Effector CD8-positive, alpha-beta T cell (primary cell): ENCODE measurements at regions not wholly inside any gene's neighbourhood (a gene's known extent, or its start where the extent isn't known, plus 50 kb on each side); places are given as distances from the start of the nearest gene placed in this dataset.

Experiments
- DNase-seq: peaks from one replicate; lab custom pipeline; 2025; lab: John Stamatoyannopoulos, UW

DNA sequence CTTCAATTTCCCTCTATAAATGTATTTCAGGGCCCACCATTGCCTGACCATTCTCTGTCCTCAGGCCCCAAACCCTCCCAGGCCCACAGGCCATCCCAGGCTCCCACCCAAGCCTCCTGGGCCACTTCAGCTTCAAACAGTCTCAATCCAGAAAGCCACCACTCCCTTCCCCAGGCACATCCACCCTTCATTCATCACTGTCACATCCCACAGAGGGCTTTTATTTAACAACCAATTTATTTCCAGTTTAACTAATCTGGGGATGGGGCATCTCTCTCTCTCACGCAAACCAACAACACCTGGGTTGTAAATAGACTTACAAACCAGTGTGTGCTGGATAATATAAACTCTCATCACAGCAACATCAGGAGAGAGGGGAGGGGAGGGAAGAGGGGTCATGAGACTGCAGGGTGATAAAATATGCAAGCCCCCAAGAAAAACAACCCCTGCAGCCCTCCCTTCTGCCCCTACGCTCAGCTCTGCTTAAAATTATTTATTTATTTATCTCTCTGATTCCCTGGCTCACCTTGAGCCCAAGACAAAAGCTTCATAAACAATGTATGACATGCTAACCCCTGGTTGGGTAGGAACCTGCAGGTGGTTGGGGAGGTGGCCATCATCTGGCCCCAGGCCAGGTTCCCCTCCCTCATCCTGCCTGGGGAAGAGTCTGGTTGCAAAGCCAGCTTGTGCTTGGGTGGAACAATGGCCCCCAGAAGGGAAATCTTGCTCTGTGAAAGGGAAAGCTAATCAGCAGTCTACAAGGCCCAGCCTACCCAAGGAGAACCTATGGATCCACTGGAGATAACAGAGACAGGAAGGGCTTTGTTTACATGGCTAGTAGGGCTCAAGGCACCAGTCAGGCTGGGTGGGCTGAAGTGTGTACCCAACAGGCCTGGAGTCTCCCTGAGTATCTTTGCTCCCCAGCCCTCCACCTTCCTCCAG is 359.2 kb downstream of the BUD13 start:
- no peak for DNase-seq

DNA sequence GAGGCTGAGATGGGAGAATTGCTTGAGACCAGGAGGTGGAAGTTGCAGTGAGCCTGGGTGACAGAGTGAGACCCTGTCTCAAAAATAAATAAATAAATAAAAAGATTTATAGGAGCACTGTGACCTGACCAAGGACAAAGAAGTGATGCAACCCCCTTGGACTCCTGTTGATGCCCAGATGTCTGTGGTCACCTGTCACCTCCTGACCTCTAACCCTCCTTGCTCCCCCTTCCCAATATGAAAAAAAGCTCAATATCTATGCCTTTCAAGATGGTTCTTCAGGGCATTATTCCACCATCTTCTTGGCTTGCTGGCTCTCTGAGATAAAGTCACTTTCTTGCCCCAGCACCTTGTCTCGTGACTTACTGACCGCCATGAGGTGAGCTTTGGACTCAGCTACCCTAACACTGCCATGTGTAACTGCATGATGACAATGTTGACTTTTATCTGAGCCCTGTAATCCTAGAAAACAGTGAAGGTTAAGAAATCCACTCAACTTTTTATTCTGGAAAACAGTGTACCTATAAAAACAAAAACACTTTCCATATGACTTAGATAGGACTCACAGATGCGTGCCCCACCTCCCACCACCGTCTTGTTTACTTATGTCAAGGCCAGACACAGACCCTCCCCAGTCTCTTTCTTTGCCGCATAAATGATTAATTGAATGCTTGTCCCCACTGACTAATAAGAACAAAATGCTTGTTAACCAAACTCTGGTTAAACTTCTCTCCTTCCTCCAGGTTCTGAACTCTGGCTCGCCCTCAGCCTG is 360.5 kb downstream of the BUD13 start:
- DNase-seq = no peak

DNA sequence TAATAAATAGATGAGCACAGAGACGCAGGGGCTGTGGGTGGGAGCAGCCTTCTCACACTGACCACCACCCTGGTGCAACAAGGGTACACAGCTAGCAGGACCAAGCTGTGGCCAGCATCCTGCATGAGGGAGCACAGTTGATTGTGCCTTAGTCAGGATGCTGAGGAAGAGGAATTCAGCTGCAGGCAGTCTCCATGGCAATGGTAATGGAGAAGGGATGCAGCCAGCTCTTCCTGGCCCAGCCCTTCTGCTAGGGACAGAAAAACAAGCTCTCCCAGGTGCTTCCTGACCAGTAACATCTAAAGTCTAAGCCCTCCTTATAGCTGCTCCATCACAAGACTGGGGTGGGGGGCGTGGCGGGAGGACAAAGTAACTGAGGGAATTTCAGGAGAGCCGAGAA is 363.5 kb downstream of the BUD13 start:
- DNase-seq = no peak

DNA sequence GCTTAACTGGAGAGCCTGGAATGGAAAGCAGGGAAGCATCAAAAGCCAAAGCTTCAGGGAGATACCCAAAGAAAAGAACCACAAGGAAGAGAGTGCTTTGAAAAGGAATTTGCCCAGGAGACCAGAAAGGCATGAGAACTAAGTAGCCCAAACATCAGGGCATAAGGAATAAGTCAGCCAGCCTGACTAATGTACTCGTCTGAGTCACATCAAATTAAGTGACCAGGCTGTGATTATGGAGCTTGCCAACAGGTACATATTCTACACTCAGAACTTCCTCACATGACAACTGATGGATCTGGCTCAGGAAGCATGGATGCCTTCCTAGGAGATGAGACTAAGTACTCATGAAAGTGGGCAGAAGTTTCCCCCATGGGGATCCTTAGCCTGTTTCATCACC is 366.7 kb downstream of the BUD13 start:
- DNase-seq = no peak

DNA sequence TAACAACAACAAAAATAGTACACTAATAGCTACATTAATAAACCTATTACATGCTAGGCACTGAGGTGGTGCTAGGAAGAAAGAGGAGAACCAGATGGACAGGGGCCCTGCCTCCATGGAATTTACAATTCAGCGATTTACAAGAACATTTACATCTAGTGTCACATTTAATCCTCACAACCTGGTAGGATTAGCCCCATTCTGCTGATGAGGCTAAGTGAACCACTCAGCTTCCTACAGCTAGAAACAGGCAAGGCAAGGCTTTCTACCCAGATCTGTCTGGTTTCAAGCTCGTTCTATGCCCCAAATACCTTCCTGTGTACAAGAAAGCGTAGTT is 368.4 kb downstream of the BUD13 start:
- DNase-seq = no peak

DNA sequence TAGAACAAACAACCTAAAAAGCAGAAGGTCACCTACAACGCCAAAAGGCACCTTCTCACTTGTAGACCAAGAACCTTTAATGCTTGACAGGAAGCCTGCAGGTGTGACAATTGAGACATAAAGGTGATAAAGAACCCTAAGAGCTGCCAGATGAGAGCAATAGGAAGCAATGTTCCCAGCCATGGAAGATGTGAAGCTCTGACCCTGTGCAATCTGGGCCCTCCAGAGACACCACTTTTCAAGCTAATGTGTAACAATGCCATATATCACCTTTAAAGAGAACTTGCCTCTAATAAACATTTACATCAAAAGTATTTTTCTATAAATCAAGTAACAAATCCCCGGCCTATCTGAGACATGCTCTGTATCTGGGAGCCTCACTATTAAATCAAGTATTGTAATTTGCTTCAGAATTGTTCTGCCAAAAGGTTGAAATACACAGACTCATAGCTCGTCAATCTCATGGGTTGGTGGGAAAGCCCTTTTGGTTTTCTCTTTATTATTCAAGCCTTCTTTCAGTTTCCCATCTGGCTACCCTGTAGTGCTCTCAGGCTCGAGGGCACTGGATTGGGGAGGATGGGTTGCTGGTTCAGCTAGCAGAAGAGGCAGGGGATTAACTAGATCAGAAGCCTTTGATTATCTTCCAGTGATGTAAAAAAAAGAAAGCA is 368.9 kb downstream of the BUD13 start:
- no peak for DNase-seq

DNA sequence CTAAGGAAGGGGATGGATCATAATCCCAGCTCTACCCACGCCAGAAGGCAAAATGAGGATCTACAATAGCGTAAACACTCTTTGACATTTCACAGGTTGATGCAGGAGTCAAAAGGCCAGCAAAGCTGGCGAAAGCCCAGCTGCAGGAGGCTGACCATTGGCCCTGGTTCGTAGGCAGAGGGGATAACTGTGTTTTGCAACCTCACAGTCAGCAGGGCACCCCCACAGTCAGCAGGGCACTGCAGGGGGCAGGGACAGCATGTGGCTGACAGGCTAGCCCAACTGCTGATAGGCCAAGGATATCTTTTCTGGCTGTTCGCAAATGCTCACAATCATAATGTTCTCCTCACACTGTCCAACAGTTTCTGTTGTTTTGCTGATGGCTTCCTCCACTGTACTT is 372.7 kb downstream of the BUD13 start:
- no peak for DNase-seq

DNA sequence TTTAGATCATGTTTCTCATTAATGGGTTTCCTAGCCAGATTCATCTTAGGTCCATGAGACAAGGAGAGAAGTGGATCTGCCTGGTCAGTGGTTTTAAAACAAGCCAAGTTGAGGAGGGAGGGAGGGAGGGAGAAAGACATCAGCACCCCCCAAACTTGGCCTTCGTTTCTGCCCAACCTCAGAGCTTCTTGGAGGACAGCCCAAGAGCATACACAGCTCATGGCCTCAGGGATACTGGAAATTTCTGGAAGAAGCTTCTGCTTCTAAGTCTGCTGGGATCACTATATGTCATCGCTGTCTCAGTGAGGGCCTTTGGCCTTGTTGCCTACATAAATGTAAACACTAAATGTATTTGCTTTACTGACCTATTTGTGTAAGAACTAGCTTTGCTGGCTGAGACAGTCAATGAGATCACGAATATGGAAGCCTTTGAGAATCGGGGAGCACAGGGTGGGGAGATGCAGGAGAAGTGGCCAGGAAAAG is 375.1 kb downstream of the BUD13 start:
- no peak for DNase-seq

DNA sequence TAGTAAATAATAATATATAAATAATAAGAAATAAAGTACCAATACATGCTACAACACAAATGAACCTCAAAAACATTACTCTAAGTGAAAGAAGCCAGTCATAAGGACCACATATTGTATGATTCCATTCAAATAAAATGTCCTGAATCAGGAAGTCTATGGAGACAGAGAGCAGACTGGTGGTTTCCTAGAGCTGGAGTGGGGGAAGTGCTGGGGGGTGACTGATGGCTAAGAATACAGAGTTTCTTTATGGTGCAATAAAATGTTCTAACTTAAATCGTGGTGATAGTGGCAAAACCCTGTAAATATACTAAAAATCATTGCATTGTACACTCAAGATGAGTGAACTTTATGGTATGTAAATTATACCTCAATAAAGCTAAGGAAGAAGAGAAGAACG is 376.5 kb downstream of the BUD13 start:
- no peak for DNase-seq

DNA sequence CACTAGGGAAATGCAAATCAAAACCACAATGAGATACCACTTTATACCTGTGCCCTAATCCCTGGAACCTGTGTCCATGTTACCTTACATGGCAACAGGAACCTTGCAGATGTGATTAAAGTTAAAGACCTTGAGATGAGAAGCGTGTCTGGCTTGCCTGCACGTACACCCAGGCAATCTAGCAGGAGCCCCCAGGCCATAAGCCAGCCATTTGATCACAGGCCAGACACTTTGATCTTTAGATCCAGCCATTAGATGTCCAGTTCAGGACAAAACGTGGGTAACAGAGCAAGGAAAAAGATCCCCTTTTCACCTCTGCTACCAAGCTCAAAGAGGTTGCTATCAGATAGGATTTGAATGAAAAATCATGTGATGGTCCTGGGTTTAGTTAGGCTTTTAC is 378.8 kb downstream of the BUD13 start:
- no peak for DNase-seq

DNA sequence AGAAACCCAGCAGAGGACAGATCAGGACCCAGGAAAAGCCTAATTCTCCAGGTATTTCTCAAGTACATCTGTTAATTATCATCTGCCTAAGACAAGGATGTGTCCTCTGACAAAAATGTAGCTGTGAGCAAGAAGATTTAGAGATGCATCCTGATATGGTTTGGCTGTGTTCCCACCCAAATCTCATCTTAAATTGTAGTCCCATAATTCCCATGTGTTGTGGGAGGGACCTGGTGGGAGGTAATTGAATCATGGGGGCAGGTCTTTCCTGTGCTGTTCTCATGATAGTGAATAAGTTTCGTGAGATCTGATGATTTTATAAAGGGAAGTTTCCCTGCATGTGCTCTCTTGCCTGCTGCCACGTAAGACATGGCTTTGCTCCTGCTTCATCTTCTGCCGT is 381.8 kb downstream of the BUD13 start:
- DNase-seq = no peak

DNA sequence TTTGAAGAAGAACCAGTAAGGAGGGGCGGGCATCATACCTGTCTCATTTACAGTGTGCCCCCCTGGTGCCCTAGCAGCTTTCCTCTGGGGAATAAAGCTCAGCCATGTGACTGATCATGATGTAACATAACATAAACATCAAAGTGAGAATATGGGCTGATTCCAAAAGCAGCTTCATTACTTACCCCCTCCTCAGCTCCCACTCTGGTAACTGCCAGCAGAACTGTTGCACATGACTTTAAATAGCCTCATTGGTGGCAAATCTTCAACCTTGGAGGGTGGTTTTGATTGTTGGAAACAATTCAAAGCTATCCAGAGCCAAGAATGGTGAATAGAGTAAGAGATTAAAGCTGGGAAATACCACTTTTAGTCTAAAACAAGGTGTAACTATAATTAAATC is 384.6 kb downstream of the BUD13 start:
- DNase-seq = no peak

DNA sequence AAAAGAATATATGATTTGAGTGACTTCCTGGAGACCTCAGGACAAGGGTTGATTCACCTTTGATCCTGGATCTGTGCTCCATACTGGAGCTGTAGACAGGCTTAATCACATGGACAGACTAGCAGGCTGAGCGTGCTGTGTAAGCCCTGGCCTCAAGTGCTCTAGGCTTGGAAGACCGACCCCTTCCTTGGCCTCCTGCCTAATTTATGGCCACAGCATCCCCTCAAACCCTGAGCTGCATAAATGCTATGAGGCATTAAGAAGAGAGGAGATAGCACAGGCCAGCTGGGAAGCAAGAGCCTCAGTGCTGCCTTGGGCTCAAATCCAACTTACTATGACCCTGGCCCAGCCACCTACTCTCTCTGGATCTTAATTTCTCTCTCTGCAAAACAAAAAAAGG is 385.1 kb downstream of the BUD13 start:
- no peak for DNase-seq

DNA sequence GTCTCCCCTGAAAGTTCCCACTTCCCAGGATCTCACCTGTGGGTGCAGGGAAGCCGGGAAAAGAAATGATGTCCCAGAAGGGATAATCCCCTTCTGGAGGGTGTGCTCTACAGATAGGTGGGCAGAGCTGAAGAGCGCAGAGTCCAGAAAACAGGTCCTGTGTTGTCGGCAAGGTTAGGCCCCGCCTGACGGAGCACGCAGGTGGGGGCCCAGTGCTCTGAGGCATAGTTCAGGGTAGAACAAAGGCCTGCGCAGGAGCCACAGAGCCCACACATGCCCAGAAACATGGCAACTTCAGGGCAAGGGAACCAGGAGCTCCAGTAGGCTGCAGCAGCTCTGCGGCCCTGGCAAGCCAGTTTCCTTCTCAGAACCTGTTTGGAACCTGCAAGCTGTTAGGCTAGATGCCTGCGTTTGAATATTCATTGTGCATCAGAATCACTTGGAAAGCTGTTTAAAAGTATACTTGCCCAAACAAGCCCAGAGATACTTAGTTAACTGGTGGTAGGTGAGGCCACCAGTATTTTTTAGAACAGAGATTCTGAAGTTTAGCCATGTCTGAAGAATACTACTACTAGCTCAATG is 386.6 kb downstream of the BUD13 start:
- no peak for DNase-seq

DNA sequence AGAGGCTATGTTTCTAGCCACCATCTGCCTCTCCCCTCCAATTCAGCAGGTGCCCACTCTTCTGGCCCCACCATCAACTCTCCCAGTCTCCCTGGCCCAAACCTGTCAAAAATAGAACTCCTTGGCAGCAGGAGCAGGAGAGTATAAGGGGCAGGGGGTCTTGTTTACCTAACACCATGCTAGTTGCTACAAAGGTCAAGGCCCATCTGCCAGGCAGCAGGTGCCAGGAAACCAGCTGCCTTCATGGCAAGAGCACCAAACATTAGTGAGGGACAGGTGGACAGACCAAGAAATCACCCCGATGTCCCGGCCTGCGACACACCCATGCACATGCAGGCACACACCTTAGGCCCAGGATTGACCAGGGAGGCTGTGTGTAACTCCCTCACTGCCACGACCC is 387.9 kb downstream of the BUD13 start:
- no peak for DNase-seq

DNA sequence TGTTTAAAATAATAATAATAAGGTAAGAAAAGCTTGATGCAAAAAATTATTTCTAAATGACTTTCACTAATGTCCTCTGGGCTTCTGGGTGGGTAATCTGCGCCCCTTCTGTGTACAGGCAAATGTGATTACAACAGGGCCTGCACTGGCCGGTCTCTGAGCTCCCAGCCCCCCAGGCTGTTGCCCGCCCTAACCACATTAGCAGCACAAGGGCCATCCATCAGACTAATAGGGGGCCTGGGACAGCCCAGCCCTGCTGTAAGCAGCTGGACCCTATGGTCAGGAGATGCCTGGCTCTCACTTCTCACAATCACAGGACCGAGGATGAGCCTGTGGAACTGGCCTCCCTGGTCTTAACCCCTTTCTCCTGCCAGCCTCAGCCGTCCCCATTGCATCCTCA is 388.4 kb downstream of the BUD13 start:
- no peak for DNase-seq

DNA sequence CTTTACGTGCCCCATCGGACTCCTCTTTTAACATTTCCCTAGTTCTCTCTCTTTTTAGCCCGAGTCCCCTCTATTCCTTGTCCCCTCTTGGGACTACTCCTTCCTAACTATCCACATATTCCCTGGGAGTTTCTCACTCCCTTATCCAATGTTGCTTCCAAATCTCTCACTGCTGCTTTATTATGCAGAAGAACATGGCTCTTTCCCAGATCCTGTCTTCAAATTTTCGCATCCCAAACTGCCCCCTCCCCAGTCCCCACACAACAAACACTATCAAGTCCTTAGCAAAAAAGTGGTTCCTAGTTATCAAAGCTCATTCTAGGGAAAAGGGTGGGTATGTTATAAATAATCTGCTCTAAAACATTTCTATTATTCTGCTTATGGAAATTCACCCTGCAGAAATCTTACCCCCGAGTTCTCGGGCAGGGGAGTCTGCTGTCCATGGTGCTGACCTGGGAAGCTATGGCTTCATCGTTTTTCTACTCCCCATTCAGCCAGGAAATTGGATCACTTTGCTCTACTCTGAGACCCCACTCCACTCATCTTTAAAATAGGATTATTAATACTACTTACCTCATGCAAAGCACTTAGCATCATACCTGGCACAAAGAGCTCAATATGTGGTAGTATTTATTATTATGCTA is 393.5 kb downstream of the BUD13 start:
- DNase-seq = no peak

DNA sequence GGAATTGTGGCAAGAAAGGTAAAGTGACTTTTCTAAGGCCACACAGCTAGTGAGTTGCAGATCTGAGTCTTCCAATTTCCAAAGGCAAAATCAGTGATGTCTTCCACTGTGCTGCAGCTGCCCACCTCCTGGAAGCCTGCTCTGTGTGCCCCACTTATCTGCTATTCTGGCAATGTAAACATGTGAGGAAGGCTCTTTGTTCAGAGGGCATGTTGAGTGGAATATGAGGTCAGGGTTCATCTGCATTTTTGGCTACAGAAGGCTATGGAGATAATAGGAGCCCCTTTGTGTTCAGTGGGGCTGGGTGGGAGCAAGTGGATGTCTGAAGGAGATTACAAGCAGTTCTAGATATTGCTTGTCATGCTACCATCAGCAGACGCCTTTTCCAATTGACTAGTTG is 396.2 kb downstream of the BUD13 start:
- DNase-seq = no peak

DNA sequence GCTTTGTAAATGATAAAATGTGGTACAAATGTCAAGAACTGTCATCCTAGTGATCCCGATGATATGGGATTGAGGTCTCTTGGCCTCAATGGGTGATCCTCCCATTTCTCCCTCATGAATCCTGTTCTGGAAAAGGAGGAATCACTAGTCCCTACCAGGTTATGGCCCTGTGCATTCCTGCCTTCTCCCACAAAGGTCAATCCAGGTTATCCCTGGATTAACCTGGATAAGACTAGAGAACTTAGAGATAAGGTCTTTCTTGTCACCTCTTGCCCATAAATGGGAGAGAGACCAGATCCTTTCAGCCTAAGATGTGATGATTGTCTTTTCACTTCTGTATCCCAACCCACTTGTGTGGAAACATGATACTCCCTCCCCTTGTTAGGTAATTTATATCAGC is 396.7 kb downstream of the BUD13 start:
- DNase-seq = no peak

DNA sequence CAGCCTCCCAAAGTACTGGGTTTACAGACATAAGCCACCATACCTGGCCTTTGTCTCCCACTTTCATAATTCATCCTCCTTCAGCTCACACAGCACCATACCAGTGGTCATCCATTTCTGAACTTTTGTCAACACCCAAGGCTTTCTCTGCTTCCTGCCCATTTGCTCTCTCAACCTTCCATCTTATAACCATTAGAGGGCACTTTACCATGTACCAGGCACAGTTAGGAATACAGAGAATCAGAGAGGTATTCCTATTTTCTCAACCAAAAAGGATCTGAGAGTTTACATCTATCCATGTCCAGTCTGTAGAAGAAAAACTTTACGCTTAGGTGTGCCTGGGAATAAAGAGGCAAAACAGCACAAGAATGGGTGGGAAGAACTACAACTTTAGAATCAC is 397.6 kb downstream of the BUD13 start:
- DNase-seq = no peak

DNA sequence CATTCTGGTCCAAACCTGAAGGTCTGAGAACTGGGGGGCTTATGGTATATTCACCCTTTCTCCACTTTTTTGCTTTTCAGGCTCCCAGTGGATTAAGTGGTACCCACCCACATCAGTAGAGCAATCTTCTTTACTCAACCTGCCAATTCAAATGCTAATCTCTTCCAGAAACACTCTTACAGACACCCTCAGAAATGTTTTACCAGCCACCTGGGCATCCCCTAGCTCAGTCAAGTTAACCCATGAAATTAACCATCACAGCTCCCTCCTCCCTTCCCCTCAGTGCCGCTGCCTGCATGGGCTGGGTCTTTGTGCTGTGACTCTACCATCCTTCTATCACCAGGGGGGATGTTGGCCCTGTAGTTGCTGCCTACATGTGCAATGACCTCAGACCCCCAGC is 398.7 kb downstream of the BUD13 start:
- DNase-seq = no peak
